ENCODE measurements at regions not wholly inside any gene's neighbourhood (a gene's known extent, or its start where the extent isn't known, plus 50 kb on each side); places are given as distances from the start of the nearest gene placed in this dataset.

DNA sequence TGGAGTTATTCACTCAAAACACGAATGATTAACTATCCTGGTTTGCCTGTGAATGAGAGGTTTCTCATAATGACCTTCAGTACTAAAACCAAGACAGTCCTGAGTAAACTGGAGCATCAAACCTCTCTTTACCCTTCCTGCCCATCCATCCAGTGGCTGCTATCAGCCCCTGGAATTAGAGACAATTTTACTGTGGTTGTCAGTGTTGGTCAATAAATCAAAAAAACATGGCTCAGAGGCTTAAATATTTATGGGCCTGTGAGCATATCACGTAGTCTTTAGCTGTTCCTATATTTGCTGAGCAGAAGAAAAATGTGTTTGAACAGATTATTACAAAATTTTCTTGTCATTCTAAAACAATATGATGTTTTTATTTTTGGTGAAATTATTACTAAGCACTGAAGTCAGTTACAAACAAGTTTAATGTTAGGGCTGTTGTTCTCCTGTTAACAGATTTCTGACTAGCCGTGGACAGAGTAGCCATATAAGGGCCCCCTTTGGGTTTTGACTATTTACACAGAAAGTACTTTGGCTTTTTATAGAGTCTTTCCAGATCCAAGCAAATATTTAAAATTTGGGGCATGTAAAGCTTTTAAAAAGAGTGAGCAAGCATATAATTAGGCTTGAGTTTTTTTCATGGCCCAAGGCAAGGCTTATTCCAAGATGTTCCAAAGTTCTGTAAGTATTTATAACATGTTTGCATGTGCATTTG lies 580.9 kb downstream of the DIPK2A start:
- TF ChIP-seq POLR2A (IDR thresholded peaks at IDR 0.05): no peak
- TF ChIP-seq, protein P1, sequence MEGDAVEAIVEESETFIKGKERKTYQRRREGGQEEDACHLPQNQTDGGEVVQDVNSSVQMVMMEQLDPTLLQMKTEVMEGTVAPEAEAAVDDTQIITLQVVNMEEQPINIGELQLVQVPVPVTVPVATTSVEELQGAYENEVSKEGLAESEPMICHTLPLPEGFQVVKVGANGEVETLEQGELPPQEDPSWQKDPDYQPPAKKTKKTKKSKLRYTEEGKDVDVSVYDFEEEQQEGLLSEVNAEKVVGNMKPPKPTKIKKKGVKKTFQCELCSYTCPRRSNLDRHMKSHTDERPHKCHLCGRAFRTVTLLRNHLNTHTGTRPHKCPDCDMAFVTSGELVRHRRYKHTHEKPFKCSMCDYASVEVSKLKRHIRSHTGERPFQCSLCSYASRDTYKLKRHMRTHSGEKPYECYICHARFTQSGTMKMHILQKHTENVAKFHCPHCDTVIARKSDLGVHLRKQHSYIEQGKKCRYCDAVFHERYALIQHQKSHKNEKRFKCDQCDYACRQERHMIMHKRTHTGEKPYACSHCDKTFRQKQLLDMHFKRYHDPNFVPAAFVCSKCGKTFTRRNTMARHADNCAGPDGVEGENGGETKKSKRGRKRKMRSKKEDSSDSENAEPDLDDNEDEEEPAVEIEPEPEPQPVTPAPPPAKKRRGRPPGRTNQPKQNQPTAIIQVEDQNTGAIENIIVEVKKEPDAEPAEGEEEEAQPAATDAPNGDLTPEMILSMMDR (IDR thresholded peaks at IDR 0.05): no peak

All from body of pancreas (tissue), 4 donors.